GM21619 (cell line): ENCODE measurements at regions not wholly inside any gene's neighbourhood (a gene's known extent, or its start where the extent isn't known, plus 50 kb on each side); places are given as distances from the start of the nearest gene placed in this dataset.
"Not testable (repeated sequence)": the region's sequence is repeated elsewhere in the genome, so short reads cannot be mapped to it uniquely, and the experiment has no call there.

Experiments
- ATAC-seq: cut with Tn5 transposase; IDR thresholded peaks from one replicate; pipeline ENCODE4 v1.9.1; 2021; ENCODE audit not compliant: unreplicated experiment

- ATAC-seq = no peak
These were observed 486.0 kb downstream of the EDEM1 start for GRCh38 chr3:5673521-5673920.

DNA sequence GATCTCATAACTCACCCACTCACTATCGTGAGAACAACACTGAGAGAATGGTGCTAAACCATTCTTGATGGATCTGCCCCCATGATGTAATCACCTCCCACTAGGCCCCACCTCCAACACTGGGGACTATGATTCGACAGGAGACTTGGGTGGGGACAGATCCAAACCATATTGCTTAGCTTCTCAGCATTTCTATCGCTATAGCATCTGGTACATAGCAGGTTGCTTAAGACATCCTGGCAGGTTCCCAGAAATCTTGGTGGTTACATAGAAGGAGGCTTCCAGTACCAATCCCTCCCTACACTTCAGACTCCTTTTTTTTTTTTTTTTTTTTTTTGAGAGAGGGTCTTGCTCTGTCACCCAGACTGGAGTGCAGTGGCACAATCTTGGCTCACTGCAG is 487.8 kb downstream of the EDEM1 start:
- ATAC-seq = no peak

DNA sequence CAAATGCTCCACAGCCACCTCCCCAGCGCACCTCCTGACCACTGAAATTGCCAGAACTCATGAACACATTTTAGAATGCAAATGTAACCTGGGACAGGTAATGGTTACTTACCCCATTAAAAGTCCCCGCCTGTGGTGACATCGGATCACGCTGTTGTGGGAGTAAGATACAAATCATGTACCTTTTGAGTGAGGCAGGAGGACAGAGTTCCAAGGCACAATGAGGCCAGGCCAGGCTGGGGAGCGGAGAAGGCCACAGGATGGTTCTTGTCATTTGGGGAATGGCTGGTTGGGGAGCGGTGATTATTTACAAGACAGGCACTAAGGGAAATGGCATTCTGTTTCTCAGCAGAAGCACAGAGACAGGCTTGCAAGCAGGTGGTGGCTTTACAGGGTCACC is 490.0 kb downstream of the EDEM1 start:
- ATAC-seq = no peak

- ATAC-seq = no peak
These were observed 490.7 kb downstream of the EDEM1 start for GRCh38 chr3:5678248-5678647.

- no peak for ATAC-seq
These were observed 491.3 kb downstream of the EDEM1 start for GRCh38 chr3:5678844-5679243.

DNA sequence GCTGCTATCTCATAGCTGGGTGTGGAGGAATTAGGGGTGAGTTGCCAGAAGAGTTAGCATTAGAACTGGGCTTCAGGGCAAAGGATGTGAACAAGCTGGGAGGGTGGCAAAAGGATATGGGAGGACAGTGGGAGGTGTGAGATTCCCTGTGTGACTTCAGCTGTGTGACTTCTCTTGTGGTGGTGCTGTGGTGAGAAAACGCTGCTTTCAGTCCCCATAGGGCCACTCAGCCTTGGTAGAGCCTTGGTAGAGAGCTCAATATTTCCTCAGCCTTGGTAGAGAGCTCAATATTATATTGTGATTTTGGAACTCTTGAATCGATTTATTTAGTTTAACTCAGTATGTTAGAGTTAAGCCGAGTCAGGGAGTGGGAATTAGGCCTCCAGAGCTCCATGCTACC is 499.7 kb downstream of the EDEM1 start:
- no peak for ATAC-seq

DNA sequence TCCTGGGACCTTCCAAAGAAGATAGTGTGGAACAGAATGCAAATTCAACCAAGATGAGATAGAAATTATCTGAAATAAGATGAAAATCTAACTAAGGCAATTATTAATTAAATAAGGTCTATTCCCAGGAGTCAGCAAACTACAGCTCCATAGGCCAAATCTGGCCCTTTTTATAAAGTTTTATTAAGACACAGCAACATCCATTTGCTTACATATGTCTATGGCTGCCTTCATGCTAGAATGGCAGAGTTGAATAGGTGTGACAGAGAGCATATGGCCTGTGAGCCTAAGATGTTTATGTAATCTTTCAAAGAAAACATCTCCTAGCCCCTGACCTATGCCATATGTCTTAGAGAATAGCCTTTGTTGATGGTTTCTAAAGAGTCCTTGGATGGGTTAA is 503.0 kb downstream of the EDEM1 start:
- ATAC-seq = no peak

DNA sequence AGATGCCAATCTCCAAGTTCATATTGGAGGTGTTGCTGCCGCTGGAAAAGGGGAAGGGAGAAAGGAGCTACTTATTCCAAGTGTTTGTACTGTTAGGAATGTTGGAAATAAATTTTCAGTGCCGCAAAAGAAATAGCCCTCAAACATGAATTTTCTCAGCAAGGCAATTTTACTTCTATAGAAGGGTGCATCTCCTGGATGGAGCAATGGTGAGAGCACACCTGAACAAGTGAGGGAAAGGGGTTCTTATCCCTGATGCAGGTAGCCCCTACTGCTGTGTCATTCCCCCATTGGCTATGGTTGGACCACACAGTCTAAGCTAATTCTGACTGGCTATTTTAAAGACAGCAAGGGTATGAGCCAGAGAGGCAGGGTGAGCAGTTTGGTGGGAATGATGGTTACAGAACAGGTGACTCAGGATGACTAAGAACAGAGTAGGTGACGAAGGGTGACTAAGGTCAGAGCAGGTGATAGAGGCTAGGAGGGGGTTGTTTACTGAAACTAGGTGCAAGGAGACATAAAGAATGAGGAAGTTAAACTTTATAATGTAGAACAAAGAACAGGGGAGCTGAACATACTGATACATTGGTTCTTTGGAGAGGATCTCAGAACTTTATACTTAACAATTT is 503.5 kb downstream of the EDEM1 start:
- no peak for ATAC-seq

- ATAC-seq = no peak
These were observed 504.9 kb downstream of the EDEM1 start for GRCh38 chr3:5692446-5692845.

DNA sequence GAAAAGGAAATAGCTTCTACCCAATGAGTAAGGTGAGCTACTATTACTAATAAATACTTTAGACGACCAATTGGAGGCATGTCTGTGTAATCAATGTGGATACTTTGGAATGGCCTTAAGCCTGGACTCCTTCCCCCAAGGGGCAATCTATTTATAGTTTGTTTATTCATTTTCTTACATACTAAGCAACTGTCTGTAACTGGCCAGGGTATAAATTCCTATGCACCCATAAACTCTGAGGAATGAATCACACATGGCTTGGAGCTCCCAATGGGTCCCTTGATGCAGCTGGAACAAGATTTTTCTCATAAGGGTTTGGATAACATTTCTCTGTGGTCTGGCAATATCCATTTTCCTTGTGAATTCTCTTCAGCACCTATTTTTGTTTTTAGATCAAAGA is 506.8 kb downstream of the EDEM1 start:
- ATAC-seq = no peak

DNA sequence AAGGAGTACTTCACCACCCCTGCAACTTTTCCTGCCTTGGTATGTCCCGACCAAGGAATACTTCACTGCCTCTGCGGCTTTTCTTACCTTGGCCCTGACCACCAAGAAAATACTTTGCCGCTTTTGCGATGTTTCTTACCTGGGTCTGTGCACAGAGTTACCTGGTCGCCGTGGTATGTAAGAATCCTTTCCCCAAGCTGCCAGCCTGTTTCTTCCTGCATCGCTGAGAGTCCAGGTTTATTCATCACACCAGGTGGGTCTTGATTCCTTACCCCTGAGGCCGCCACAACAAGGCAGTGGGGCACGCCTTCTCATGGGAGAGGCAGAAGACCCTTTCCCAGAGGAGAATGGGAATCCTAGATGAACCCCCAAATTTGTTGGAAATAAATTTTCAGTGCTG is 511.3 kb downstream of the EDEM1 start:
- no peak for ATAC-seq

DNA sequence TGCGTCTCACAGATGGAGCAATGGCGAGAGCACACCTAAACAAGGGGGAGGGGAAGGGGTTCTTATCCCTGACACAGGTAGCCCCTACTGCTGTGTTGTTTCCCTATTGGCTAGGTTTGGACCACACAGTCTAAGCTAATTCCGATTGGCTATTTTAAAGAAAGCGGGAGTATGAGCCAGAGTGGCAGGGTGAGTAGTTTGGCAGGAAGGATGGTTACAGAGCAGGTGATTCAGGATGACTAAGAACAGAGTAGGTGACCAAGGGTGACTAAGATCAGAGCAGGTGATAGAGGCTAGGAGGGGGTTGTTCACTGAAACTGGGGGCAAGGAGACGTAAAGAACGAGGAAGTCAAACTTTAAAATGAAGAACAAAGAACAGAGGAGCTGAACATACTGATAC is 511.8 kb downstream of the EDEM1 start:
- no peak for ATAC-seq

- ATAC-seq = no peak
These were observed 512.3 kb downstream of the EDEM1 start for GRCh38 chr3:5699811-5700210.

DNA sequence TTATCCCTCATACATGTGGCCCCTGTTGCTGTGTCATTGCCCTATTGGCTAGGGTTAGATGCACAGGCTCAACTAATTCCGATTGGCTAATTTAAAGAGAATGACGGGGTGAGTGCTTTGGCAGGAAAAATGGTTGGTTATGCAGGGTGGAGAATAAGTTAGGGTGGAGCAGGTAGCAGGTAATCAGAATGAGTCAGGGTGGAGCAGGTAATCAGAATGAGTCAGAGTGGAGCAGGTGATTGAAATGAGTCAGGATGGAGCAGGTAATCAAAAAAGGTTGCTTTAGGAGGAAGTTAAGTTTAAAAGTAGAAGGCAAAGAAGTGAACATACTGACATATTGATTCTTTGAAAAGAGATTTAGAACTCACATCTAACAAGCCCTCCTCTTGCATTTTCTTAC is 513.5 kb downstream of the EDEM1 start:
- not testable (repeated sequence) for ATAC-seq

DNA sequence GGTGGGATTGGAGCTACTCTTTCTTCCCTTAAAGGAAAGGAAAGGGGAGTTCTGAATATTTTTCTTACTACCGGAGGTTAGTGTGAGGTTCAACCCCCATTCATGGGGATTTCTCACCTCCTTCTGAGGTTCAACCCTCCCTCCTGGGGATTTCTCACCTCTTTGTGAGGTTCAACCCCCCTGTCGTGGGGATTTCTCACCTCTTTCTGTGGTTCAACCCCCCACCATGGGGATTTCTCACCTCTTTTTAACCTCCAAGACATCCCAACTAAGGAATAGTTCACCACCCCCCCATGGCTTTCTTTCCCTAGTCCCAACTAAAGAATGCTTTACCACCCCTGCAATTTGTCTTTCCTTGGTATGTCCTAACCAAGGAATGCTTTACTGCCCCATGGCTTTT is 520.3 kb downstream of the EDEM1 start:
- no peak for ATAC-seq

GRCh38 chr3:5709714-5710113 is 522.2 kb downstream of the EDEM1 start:
- no peak for ATAC-seq

DNA sequence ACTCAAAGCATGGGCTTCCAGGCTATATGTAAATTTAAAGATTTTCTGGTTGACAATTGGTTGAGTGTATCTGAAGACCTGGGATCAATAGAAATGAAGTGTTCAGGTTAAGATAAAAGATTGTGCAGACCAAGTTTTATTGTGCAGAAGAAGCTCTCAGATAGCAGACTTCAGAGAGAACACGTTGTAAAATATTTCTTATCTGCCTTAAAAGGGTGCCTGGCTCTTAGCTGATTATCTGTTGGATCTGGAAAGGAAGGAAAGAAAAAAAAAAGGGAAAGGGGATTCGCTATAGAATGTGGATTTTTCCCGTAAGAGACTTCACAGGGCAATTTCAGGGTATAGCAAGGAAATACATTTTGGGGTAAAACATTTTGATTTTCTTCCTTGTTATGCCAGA is 523.2 kb downstream of the EDEM1 start:
- ATAC-seq = no peak

DNA sequence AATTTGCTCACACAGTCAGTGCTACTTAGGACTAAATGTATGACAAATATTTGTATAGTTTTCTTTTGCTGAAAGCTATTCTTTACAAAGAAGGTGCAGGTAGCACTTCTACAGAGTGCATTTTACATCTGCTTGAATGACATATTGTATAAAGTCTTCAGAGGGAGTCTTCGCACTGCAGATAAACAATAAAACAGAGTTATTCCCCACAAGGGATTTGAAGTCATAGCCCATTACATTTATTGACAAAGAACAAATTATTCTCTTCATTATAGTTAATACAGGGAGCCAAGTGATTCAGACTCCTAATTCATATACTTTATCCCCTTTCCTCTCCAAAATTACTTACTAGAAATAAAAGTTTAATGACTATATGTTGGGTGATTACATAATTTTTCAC is 529.7 kb downstream of the EDEM1 start:
- ATAC-seq = no peak

GRCh38 chr3:5719668-5720067 is 532.2 kb downstream of the EDEM1 start:
- not testable (repeated sequence) for ATAC-seq

DNA sequence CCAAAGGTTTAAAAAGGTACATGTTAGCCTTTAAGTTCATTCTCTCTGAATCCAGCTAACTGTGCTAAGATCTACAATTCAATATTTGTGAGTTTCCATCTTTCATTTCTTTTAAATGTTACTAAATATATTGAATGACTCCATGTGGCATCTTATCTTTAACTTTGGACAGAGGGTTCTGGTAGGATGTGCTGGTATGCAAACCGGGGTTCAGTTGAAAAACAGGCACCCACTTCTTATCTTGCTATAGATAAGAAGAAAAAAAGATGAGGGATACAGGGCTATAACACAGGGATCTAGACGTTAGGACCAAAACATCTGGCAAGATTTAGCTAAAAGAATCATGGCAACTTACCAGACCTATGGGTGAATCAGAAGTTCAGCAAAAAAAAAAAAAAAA is 538.3 kb downstream of the EDEM1 start:
- ATAC-seq = no peak

GRCh38 chr3:5726621-5727020 is 539.1 kb downstream of the EDEM1 start:
- no peak for ATAC-seq

DNA sequence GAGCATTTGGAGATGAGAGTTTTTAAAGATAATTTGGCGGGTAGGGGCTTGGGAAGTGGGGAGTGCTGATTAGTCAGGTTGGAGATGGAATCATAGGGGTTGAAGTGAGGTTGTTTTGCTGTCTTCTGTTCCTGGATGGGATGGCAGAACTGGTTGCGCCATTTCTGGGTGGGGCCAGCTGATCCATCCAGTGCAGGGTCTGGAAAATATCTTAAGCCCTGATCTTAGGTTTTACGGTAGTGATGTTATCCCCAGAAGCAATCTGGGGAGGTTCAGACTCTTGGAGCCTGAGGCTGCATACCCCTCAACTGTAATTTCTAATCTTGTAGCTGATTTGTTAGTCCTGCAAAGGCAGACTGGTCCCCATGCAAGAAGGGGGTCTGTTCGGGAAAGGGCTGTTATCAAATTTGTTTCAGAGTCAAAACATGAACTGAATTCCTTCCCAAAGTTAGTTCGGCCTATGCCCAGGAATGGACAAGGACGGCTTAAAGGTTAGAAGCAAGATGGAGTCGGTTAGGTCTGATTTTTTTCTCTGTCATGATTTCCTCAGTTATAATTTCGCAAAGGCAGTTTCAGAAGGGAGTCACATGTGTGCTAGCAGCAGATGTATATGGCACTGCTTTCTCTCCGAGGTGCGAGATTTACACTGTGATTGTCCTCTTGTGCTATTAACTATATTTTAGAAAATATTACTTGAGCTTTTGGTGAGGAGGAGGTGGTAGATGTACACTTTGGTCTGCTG is 540.4 kb downstream of the EDEM1 start:
- no peak for ATAC-seq

- no peak for ATAC-seq
These were observed 542.3 kb downstream of the EDEM1 start for GRCh38 chr3:5729852-5730251.
